ENCODE measurements at regions not wholly inside any gene's neighbourhood (a gene's known extent, or its start where the extent isn't known, plus 50 kb on each side); places are given as distances from the start of the nearest gene placed in this dataset.

DNA sequence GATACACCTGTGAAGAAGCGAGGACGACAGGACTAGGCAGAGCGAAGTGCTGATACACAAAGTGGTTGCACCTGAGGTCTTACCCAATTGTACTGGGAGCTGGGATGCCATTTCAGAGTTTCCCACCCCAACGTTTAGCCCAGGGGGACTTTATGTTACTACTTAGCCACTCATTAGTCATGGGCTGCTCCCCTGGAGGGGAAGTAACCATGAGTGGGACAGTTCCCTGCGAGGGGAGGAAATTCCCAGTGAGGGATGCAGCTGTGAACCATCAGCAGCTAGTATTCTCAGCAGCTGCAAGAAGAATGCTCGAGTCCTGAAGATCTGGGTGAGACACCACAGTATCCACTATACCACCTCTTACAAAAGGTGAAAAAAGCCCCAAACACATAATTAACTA is 93.7 kb upstream of the ACTBL2 start:
- TF ChIP-seq, protein P1, sequence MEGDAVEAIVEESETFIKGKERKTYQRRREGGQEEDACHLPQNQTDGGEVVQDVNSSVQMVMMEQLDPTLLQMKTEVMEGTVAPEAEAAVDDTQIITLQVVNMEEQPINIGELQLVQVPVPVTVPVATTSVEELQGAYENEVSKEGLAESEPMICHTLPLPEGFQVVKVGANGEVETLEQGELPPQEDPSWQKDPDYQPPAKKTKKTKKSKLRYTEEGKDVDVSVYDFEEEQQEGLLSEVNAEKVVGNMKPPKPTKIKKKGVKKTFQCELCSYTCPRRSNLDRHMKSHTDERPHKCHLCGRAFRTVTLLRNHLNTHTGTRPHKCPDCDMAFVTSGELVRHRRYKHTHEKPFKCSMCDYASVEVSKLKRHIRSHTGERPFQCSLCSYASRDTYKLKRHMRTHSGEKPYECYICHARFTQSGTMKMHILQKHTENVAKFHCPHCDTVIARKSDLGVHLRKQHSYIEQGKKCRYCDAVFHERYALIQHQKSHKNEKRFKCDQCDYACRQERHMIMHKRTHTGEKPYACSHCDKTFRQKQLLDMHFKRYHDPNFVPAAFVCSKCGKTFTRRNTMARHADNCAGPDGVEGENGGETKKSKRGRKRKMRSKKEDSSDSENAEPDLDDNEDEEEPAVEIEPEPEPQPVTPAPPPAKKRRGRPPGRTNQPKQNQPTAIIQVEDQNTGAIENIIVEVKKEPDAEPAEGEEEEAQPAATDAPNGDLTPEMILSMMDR (conservative IDR thresholded peaks at IDR 0.05), result no peak
- no peaks in the 10 kb centered on the region for H3K27me3 Mint-ChIP-seq (ENCODE audit: low read depth)
- DNase-seq (ENCODE audit: low read depth, low spot score), result no peak
- H3K36me3 Mint-ChIP-seq (ENCODE audit: low read depth), result no peaks in the 10 kb centered on the region
- peaks cover 13% of the 10 kb centered on the region for H3K4me1 Mint-ChIP-seq
- H3K4me3 Mint-ChIP-seq, result no peak overlapping the region
- H3K9me3 Mint-ChIP-seq, result peaks cover 9% of the 10 kb centered on the region
- H3K27ac Mint-ChIP-seq (ENCODE audit: unreplicated experiment), result no peak overlapping the region

DNA sequence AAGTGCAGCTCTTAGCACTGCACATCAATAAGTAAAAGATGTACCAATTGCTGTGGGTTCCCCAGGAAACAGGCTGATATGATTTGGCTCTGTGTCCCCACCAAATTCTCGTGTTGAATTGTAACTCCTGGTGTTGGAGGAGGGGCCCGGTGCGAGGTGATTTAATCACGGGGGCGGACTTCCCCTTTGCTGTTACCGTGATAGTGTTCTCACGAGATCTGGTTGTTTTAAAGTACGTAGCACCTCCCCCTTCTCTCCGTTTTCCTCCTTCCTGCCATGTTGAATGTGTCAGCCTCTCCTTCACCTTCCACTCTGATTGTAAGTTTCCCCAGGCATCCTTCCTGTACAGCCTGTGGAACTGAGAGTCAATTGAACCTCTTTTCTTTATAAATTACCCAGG is 93.2 kb upstream of the ACTBL2 start:
- no peak for DNase-seq (ENCODE audit: low read depth, low spot score)
- Mint-ChIP-seq H3K9me3 (peaks cover 9% of the 10 kb centered on the region), H3K4me3 (no peak overlapping the region), H3K27me3 (ENCODE audit: low read depth) (no peaks in the 10 kb centered on the region), H3K4me1 (peaks cover 9% of the 10 kb centered on the region), H3K27ac (ENCODE audit: unreplicated experiment) (no peak overlapping the region), H3K36me3 (ENCODE audit: low read depth) (no peaks in the 10 kb centered on the region)
- TF ChIP-seq, protein P1 (conservative IDR thresholded peaks at IDR 0.05), result no peak

DNA sequence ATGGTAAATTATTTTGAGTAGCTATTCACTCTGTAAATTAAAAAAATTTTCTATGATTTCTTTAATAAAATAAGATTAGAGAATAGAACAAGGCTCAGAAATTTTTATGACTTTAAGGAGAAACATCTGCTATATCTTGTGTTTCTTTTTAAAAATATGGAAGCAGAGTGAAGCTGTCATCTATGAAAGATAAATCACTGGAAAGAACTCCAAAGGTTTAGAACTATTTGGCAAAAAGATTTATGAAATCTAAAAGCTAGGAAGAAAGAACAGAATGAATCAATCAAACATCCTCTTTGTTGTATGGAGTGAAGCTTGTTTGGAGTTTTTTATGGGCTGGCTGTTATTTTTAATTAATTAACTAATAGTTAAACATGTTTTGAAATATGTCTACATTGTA is 89.8 kb upstream of the ACTBL2 start:
- H3K9me3 Mint-ChIP-seq, result peaks cover 3% of the 10 kb centered on the region

DNA sequence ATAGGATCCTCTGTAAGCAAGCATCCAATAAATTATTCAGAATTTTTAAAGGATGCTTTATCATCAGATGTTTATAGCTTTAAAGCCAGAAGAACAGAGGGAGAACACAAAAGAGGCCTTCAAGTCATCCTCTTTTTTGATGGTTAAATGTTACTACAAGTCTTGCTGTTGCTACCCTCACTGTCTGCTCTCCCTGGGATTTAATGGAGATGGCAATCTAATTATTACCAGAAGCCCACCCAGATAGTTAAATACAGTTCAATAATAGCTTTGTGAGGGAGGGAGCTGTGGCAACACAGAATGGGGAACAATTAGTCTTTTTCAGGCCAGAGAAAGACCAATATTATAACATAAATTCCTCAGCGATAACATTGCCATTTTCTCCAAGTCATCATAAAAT is 87.0 kb upstream of the ACTBL2 start:
- H3K4me3 Mint-ChIP-seq, result no peak overlapping the region
- no peak overlapping the region for H3K27ac Mint-ChIP-seq (ENCODE audit: unreplicated experiment)
- peaks cover 3% of the 10 kb centered on the region for H3K9me3 Mint-ChIP-seq
- DNase-seq (ENCODE audit: low read depth, low spot score), result no peak
- H3K4me1 Mint-ChIP-seq, result peaks cover 12% of the 10 kb centered on the region
- H3K27me3 Mint-ChIP-seq (ENCODE audit: low read depth), result no peaks in the 10 kb centered on the region
- no peaks in the 10 kb centered on the region for H3K36me3 Mint-ChIP-seq (ENCODE audit: low read depth)
- TF ChIP-seq, protein P1 (conservative IDR thresholded peaks at IDR 0.05), result no peak

More for the DNA sequence above, 89.8 kb upstream of the ACTBL2 start:
- TF ChIP-seq, protein P1 (conservative IDR thresholded peaks at IDR 0.05), result no peak
- H3K4me3 Mint-ChIP-seq, result no peak overlapping the region
- H3K27me3 Mint-ChIP-seq (ENCODE audit: low read depth), result no peaks in the 10 kb centered on the region
- no peaks in the 10 kb centered on the region for H3K36me3 Mint-ChIP-seq (ENCODE audit: low read depth)
- no peak overlapping the region for H3K27ac Mint-ChIP-seq (ENCODE audit: unreplicated experiment)
- DNase-seq (ENCODE audit: low read depth, low spot score), result no peak
- peaks cover 11% of the 10 kb centered on the region for H3K4me1 Mint-ChIP-seq

DNA sequence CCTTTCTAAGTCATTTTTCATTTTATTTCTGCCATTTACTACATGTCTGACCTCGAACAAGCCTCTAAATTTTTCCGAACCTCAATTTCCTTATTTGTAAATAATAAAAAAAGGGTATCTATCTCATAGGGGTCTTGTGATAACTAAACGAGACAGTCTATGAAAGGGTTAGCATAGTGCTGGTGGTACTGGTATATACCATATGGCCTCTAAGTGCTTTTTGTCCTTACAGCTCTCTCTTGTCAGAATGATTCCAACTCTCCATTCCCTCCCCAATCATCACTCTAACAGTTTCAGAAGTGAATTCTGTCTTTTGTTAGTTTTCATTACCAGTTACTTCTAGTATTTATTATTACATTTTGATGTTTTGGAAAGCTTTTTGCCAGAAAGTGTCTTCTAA is 85.5 kb upstream of the ACTBL2 start:
- H3K27me3 Mint-ChIP-seq (ENCODE audit: low read depth), result no peaks in the 10 kb centered on the region
- no peak overlapping the region for H3K27ac Mint-ChIP-seq (ENCODE audit: unreplicated experiment)
- H3K36me3 Mint-ChIP-seq (ENCODE audit: low read depth), result no peaks in the 10 kb centered on the region
- peaks cover 12% of the 10 kb centered on the region for H3K4me1 Mint-ChIP-seq
- no peak for DNase-seq (ENCODE audit: low read depth, low spot score)
- H3K9me3 Mint-ChIP-seq, result peaks cover 3% of the 10 kb centered on the region
- H3K4me3 Mint-ChIP-seq, result no peak overlapping the region
- TF ChIP-seq, protein P1 (conservative IDR thresholded peaks at IDR 0.05), result no peak

DNA sequence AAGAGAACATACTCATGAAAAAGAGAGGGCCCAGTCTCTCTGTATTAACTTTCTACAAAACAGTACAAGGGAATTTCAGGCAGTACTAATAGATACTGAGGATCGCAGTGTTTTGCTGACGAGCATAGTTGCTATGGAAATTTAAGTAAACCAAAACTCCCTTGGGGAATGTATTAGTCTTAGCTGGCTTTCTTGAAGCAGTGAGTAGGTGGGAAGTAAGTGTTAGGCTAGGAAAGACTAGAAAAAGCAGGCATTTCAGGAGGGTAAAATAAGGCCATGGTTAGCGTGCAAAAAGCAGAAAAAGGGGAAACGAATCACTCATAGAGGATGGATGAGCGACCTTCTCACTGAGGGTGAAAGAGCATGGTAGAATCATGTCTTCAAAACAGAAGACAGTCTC is 84.3 kb upstream of the ACTBL2 start:
- no peak overlapping the region for H3K4me3 Mint-ChIP-seq
- peaks cover 12% of the 10 kb centered on the region for H3K4me1 Mint-ChIP-seq
- peaks cover 3% of the 10 kb centered on the region for H3K9me3 Mint-ChIP-seq
- TF ChIP-seq, protein P1 (conservative IDR thresholded peaks at IDR 0.05), result no peak
- no peak for DNase-seq (ENCODE audit: low read depth, low spot score)
- no peaks in the 10 kb centered on the region for H3K36me3 Mint-ChIP-seq (ENCODE audit: low read depth)
- H3K27me3 Mint-ChIP-seq (ENCODE audit: low read depth), result no peaks in the 10 kb centered on the region
- H3K27ac Mint-ChIP-seq (ENCODE audit: unreplicated experiment), result peak overlapping the region; percentile 45
